ENCODE measurements at regions not wholly inside any gene's neighbourhood (a gene's known extent, or its start where the extent isn't known, plus 50 kb on each side); places are given as distances from the start of the nearest gene placed in this dataset.

GRCh38 chr1:29830383-29830782 is 594.1 kb downstream of the PTPRU start:
- ATAC-seq = no peak
- no peak for TF ChIP-seq ZNF8 (CRISPR knock-in tag; IDR thresholded peaks at IDR 0.05)
- no peak for TF ChIP-seq ESRRG (CRISPR knock-in tag; IDR thresholded peaks at IDR 0.05)
- no peak for TF ChIP-seq ZFP3 (CRISPR knock-in tag; IDR thresholded peaks at IDR 0.05)
- TF ChIP-seq TOX (CRISPR knock-in tag; IDR thresholded peaks at IDR 0.05; ENCODE audit: borderline replicate concordance) = no peak
- no peak for TF ChIP-seq RARB (CRISPR knock-in tag; IDR thresholded peaks at IDR 0.05)
- no peak for TF ChIP-seq ZNF565 (CRISPR knock-in tag; conservative IDR thresholded peaks at IDR 0.05; ENCODE audit: low read depth)
- no peak for TF ChIP-seq PPARA (CRISPR knock-in tag; IDR thresholded peaks at IDR 0.05; ENCODE audit: borderline replicate concordance)
- no peak for TF ChIP-seq TSHZ2 (CRISPR knock-in tag; IDR thresholded peaks at IDR 0.05)
- no peak for TF ChIP-seq SNAI2 (CRISPR knock-in tag; IDR thresholded peaks at IDR 0.05)
- TF ChIP-seq TCF4 (CRISPR knock-in tag; IDR thresholded peaks at IDR 0.05; ENCODE audit: borderline replicate concordance) = no peak
- TF ChIP-seq BACH2 (CRISPR knock-in tag; IDR thresholded peaks at IDR 0.05; ENCODE audit: borderline replicate concordance) = no peak
- TF ChIP-seq GLIS3 (CRISPR knock-in tag; IDR thresholded peaks at IDR 0.05) = no peak

DNA sequence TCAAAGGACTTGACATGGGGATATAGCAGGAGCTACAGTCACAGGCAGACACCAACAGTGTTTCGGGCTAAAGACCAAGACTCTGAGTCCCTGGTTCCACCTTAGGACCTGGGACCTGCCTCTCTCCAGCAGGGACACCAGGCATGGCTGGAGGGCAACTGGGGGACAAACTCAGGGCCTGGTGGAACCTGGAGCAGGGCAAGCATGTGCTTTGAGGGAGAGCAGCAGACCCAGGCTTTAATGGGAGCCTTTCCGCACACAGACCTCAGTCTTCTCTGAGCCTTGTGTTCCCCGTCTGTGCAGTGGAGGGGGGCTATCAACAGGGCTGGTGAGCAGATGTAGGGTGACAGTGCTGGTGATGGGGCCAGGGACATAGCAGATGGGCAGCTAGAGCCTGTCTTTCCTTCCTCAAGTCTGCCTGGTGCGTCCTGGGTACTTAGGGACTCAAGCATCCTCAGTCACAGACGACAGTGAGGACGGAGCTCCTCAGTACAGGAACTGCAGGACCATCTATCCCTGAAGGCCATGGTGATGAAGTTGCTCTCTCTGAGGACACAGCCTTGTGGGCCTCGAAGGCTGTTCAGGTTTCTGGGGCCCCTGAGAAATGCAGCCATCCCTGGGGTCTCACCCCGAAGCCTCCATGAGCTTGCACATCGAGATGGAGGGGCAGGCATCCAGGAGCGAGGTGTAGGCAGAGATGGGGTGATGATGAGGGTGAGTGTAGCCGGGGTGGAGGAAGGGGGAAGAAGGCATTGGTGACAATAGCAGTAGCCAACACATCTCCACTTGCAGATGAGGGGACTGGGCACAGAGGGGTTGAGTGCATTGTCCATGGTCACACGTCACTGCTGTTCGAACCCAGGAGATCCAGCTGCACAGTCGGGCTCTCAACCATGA is 593.4 kb downstream of the PTPRU start:
- no peak for ATAC-seq
- TF ChIP-seq OSR1 (CRISPR knock-in tag; IDR thresholded peaks at IDR 0.05) (no peak), ZNF565 (CRISPR knock-in tag; conservative IDR thresholded peaks at IDR 0.05; ENCODE audit: low read depth) (no peak), SNAI2 (CRISPR knock-in tag; IDR thresholded peaks at IDR 0.05) (no peak), ISL1 (CRISPR knock-in tag; IDR thresholded peaks at IDR 0.05) (no peak), ZNF8 (CRISPR knock-in tag; IDR thresholded peaks at IDR 0.05) (no peak), CREB5 (CRISPR knock-in tag; IDR thresholded peaks at IDR 0.05; ENCODE audit: low read depth) (no peak), RARB (CRISPR knock-in tag; IDR thresholded peaks at IDR 0.05) (no peak), ZC3H10 (CRISPR knock-in tag; IDR thresholded peaks at IDR 0.05) (no peak), ARNTL (CRISPR knock-in tag; IDR thresholded peaks at IDR 0.05; ENCODE audit: borderline replicate concordance, low read depth) (no peak), GLIS3 (CRISPR knock-in tag; IDR thresholded peaks at IDR 0.05) (no peak), BACH2 (CRISPR knock-in tag; IDR thresholded peaks at IDR 0.05; ENCODE audit: borderline replicate concordance) (no peak), POU6F1 (CRISPR knock-in tag; IDR thresholded peaks at IDR 0.05; ENCODE audit: borderline replicate concordance, low read depth) (no peak), ZNF70 (CRISPR knock-in tag; IDR thresholded peaks at IDR 0.05) (no peak), ZFP3 (CRISPR knock-in tag; IDR thresholded peaks at IDR 0.05) (no peak), ZFP30 (CRISPR knock-in tag; IDR thresholded peaks at IDR 0.05) (no peak), PATZ1 (CRISPR knock-in tag; IDR thresholded peaks at IDR 0.05; ENCODE audit: borderline replicate concordance) (no peak), PPARA (CRISPR knock-in tag; IDR thresholded peaks at IDR 0.05; ENCODE audit: borderline replicate concordance) (no peak), TCF4 (CRISPR knock-in tag; IDR thresholded peaks at IDR 0.05; ENCODE audit: borderline replicate concordance) (no peak)
